Retinal pigment epithelial cell (primary cell): ENCODE measurements at regions not wholly inside any gene's neighbourhood (a gene's known extent, or its start where the extent isn't known, plus 50 kb on each side); places are given as distances from the start of the nearest gene placed in this dataset.

Experiments
- DNase-seq: peaks from one replicate; pipeline ENCODE4 v3.0.0-alpha.2; 2010; ENCODE audit warnings: low read depth
- H3K4me3 ChIP-seq: 2 replicates; pipeline ENCODE4 v1.5.1; 2011; ENCODE audit warnings: mild to moderate bottlenecking, low read length, control low read depth, moderate library complexity
- TF ChIP-seq, protein P1 (sequence below): conservative IDR thresholded peaks from 2 replicates; pipeline ENCODE4 v1.5.1; 2011; ENCODE audit warnings: low read depth, low read length, control low read depth, inconsistent platforms

GRCh38 chr7:86164827-86165226 is 478.9 kb upstream of the GRM3 start:
- TF ChIP-seq, protein P1, sequence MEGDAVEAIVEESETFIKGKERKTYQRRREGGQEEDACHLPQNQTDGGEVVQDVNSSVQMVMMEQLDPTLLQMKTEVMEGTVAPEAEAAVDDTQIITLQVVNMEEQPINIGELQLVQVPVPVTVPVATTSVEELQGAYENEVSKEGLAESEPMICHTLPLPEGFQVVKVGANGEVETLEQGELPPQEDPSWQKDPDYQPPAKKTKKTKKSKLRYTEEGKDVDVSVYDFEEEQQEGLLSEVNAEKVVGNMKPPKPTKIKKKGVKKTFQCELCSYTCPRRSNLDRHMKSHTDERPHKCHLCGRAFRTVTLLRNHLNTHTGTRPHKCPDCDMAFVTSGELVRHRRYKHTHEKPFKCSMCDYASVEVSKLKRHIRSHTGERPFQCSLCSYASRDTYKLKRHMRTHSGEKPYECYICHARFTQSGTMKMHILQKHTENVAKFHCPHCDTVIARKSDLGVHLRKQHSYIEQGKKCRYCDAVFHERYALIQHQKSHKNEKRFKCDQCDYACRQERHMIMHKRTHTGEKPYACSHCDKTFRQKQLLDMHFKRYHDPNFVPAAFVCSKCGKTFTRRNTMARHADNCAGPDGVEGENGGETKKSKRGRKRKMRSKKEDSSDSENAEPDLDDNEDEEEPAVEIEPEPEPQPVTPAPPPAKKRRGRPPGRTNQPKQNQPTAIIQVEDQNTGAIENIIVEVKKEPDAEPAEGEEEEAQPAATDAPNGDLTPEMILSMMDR = no peak

DNA sequence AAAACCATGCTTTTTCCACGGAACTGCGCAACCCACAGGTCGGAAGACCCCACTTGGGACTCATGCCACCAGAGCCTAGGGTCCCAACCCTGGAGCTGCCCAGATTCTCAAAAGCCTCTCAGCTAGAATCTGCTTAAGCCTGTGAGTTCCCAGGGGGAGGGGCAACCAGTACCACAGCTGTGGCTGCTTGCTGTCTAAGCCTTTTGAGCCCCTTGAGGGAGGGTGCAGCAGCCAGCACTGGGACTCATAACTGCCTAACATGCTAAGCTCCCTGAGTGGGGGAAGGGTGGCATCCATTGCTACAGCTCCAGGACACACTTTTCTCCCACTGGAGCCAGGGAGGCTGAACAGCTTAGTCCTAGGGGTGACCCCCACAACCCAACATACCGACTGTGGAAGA is 485.6 kb upstream of the GRM3 start:
- no peak overlapping the region for H3K4me3 ChIP-seq
- no peak for DNase-seq
- TF ChIP-seq, protein P1 = no peak

More at GRCh38 chr7:86164827-86165226, 478.9 kb upstream of the GRM3 start:
- DNase-seq = no peak
- H3K4me3 ChIP-seq = no peak overlapping the region

DNA sequence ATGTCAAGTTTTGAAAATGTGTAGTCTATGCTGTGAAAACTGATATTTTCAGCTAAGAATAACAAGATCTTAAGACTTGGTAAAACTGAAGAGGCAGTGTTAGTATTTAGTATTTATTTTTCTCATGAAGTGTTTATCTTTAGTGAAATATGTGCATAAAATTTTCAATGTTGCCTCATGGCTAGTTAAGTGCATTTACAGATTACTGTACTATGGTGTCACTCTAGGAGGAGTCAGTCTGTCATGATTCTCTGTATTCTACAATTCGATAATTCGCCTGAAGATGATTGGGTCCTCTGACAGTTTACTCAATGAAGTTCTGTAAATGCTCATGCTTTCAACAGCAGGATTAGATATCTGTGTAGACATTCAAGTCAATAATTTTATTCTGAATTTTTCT is 488.1 kb upstream of the GRM3 start:
- TF ChIP-seq, protein P1 = no peak

DNA sequence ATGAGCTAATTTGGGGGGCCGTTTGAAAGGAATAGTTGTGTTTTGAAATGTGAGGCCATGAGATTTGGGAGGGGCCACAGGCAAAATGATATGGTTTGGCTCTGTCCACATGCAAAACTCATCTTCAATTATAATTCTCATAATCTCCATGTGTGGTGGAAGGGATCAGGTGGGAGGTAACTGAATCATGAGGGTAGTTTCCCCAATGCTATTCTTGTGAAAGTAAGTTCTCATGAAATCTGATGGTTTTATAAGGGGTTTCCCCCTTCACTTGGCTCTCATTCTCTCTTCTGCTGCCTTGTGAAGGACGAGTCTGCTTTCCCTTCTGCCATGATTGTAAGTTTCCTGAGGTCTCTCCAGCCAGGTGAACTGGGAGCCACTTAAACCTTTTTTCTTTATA is 490.8 kb upstream of the GRM3 start:
- H3K4me3 ChIP-seq = no peak overlapping the region
- TF ChIP-seq, protein P1 = no peak
- DNase-seq = no peak

More for the DNA sequence above, 488.1 kb upstream of the GRM3 start:
- DNase-seq = no peak
- no peak overlapping the region for H3K4me3 ChIP-seq

- H3K4me3 ChIP-seq = no peak overlapping the region
- DNase-seq = no peak
- TF ChIP-seq, protein P1 = no peak
Measured at GRCh38 chr7:86149024-86149665, 494.6 kb upstream of the GRM3 start.

DNA sequence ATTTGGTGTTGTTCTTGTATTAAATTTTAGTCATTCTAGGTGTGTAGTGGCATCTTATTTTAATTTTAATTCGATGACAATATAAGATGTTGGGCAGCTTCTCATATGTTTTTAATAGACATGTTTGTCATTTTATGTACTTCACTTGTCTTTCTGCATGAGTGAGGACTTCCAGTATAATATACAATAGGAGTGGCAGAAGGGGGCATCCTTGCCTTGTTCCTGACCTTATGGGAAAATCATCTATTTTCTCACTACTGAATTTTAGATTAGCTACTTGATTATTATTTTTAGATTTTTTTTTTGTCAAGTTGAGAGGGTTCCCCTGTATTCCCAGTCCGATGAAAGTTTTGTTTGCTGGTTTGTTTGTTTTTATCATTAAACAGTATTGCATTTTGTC is 495.2 kb upstream of the GRM3 start:
- no peak overlapping the region for H3K4me3 ChIP-seq
- no peak for DNase-seq
- TF ChIP-seq, protein P1 = no peak

DNA sequence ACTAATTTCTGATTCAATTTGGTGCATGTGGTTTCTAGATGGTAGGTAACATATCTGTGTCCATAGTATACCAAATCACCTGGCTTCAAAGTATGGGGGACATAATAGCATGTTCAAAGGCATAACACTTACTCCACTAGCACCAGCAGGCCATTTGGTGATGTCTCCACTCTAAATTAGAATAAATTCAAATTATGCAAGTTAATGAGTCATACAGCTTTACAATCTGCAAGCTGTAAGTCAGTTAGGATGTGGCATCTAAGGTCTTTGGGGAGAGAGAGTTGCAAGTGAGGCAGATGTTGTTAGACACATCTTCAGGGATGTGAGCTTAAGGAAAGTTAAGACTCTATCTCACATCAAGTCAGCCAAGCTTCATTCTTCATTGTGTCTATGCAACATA is 506.4 kb upstream of the GRM3 start:
- DNase-seq = no peak
- no peak overlapping the region for H3K4me3 ChIP-seq
- TF ChIP-seq, protein P1 = no peak
